GM23338 (cell line): ENCODE measurements at regions not wholly inside any gene's neighbourhood (a gene's known extent, or its start where the extent isn't known, plus 50 kb on each side); places are given as distances from the start of the nearest gene placed in this dataset.

ENCODE experiments used
- ATAC-seq: fragments of 200-7000 bp; cut with Tn5 transposase; 3 replicates; pipeline ENCODE4 v1.9.1; 2020
- DNase-seq: peaks from one replicate; pipeline ENCODE4 v3.0.0-alpha.2; 2015; ENCODE audit warnings: low spot score
- H2AFZ ChIP-seq: fragments of 200-600 bp; sonication (generic); 2 replicates; pipeline ENCODE4 v1.8.0; 2016; ENCODE audit warnings: antibody characterized with exemption, mild to moderate bottlenecking, moderate library complexity
- H3F3A ChIP-seq: fragments of 200-600 bp; sonication (generic); replicated peaks from 2 replicates; pipeline ENCODE4 v1.8.0; 2017; ENCODE audit warnings: antibody characterized with exemption, mixed run types, low read depth
- H3K27ac ChIP-seq: fragments of 200-600 bp; sonication (generic); 2 replicates; pipeline ENCODE4 v1.6.1; 2016; ENCODE audit warnings: low read depth
- H3K27me3 ChIP-seq: fragments of 200-600 bp; sonication (generic); 2 replicates; pipeline ENCODE4 v1.8.0; 2016; ENCODE audit warnings: mild to moderate bottlenecking, mixed run types, moderate library complexity; ENCODE audit not compliant: insufficient read depth
- H3K36me3 ChIP-seq: fragments of 200-600 bp; sonication (generic); 2 replicates; pipeline ENCODE4 v1.8.0; 2016; ENCODE audit warnings: mild to moderate bottlenecking; ENCODE audit not compliant: insufficient read depth
- H3K4me1 ChIP-seq: fragments of 200-600 bp; sonication (generic); 2 replicates; pipeline ENCODE4 v1.8.0; 2016; ENCODE audit warnings: mild to moderate bottlenecking, moderate library complexity; ENCODE audit not compliant: insufficient read depth
- H3K4me2 ChIP-seq: fragments of 200-600 bp; sonication (generic); 2 replicates; pipeline ENCODE4 v1.7.1; 2017; ENCODE audit warnings: mixed run types
- H3K4me3 ChIP-seq: fragments of 200-600 bp; sonication (generic); 2 replicates; pipeline ENCODE4 v1.6.1; 2016; ENCODE audit warnings: mixed run types
- H3K79me2 ChIP-seq: fragments of 200-600 bp; sonication (generic); replicated peaks from 2 replicates; pipeline ENCODE4 v1.8.0; 2017; ENCODE audit warnings: mild to moderate bottlenecking; ENCODE audit not compliant: insufficient read depth
- H3K9me2 ChIP-seq: fragments of 200-600 bp; sonication (generic); 2 replicates; pipeline ENCODE4 v1.8.0; 2017; ENCODE audit not compliant: insufficient read depth
- H4K20me1 ChIP-seq: fragments of 200-600 bp; sonication (generic); replicated peaks from 2 replicates; pipeline ENCODE4 v1.8.0; 2017; ENCODE audit warnings: mild to moderate bottlenecking; ENCODE audit not compliant: insufficient read depth
- H3K27ac Mint-ChIP-seq: 2 replicates; pipeline ENCODE4 v1.8.0; 2020; ENCODE audit warnings: inconsistent platforms, mild to moderate bottlenecking, moderate library complexity, mixed read lengths
- H3K27me3 Mint-ChIP-seq: 3 replicates; pipeline ENCODE4 v1.8.0; 2022; ENCODE audit warnings: low read depth, mild to moderate bottlenecking, moderate library complexity, mixed read lengths, inconsistent platforms; ENCODE audit not compliant: insufficient read depth, poor library complexity
- H3K36me3 Mint-ChIP-seq: 3 replicates; pipeline ENCODE4 v1.8.0; 2021; ENCODE audit warnings: low read depth, mild to moderate bottlenecking, inconsistent platforms, moderate library complexity, mixed read lengths
- H3K4me1 Mint-ChIP-seq: 3 replicates; pipeline ENCODE4 v1.8.0; 2020; ENCODE audit warnings: mild to moderate bottlenecking, inconsistent platforms, mixed read lengths
- H3K4me3 Mint-ChIP-seq: 3 replicates; pipeline ENCODE4 v1.8.0; 2021; ENCODE audit warnings: moderate library complexity, mild to moderate bottlenecking, inconsistent platforms, mixed read lengths
- H3K9me3 Mint-ChIP-seq: 3 replicates; pipeline ENCODE4 v1.8.0; 2020; ENCODE audit warnings: moderate library complexity, mild to moderate bottlenecking, inconsistent platforms, mixed read lengths
- CTCF ChIP-seq, 2 experiments: fragments of 200-600 bp in 1 of 2; sonication (generic) in 1 of 2; conservative IDR thresholded peaks; 2 replicates each; pipeline versions ENCODE4 v1.5.1 to v1.6.1; 2016 to 2017; ENCODE audit warnings: antibody characterized with exemption in 2 of 2, low read depth in 2 of 2, mild to moderate bottlenecking in 2 of 2, moderate library complexity in 1 of 2
- JUNB ChIP-seq: IDR thresholded peaks from one replicate; pipeline ENCODE4 v1.6.1; 2016; ENCODE audit warnings: antibody characterized with exemption; ENCODE audit not compliant: unreplicated experiment
- POLR2AphosphoS5 ChIP-seq: IDR thresholded peaks from 2 replicates; pipeline ENCODE4 v1.6.1; 2016; ENCODE audit warnings: antibody characterized with exemption, low read depth
- REST ChIP-seq: IDR thresholded peaks from one replicate; pipeline ENCODE4 v1.6.1; 2018; ENCODE audit warnings: antibody characterized with exemption; ENCODE audit not compliant: unreplicated experiment
- STAT1 ChIP-seq: IDR thresholded peaks from one replicate; pipeline ENCODE4 v1.6.1; 2016; ENCODE audit warnings: antibody characterized with exemption; ENCODE audit not compliant: unreplicated experiment
- ZNF114 ChIP-seq: fragments of 250-450 bp; sonication (Bioruptor Pico); IDR thresholded peaks from 2 replicates; pipeline ENCODE4 v1.5.0; 2020; ENCODE audit warnings: mild to moderate bottlenecking, moderate library complexity

- H3K36me3 Mint-ChIP-seq: no peaks in the 10 kb centered on the region
- H3K4me2 ChIP-seq: no peak overlapping the region
- no peak for ATAC-seq
Measured at GRCh38 chr15:84099181-84099580, 136.4 kb upstream of the GOLGA6L4 start.

More at GRCh38 chr15:84099181-84099580, 136.4 kb upstream of the GOLGA6L4 start:
- no peaks in the 10 kb centered on the region for H3F3A ChIP-seq
- no peak overlapping the region for H3K4me3 Mint-ChIP-seq
- no peaks in the 10 kb centered on the region for H3K27me3 ChIP-seq
- TF ChIP-seq REST (no peak), CTCF (conservative IDR thresholded peaks at IDR 0.05; ENCODE audit: low read depth in 2 of 2) (no peak), STAT1 (no peak), POLR2AphosphoS5 (no peak), JUNB (no peak), ZNF114 (CRISPR knock-in tag) (no peak)
- no peaks in the 10 kb centered on the region for H3K9me2 ChIP-seq
- no peaks in the 10 kb centered on the region for H3K9me3 Mint-ChIP-seq
- no peaks in the 10 kb centered on the region for H3K4me1 Mint-ChIP-seq
- no peak overlapping the region for H3K27ac ChIP-seq
- no peak overlapping the region for H3K27ac Mint-ChIP-seq
- H4K20me1 ChIP-seq: no peaks in the 10 kb centered on the region
- no peak overlapping the region for H2AFZ ChIP-seq
- DNase-seq: no peak
- no peaks in the 10 kb centered on the region for H3K4me1 ChIP-seq
- H3K27me3 Mint-ChIP-seq: no peaks in the 10 kb centered on the region
- H3K36me3 ChIP-seq: no peaks in the 10 kb centered on the region
- H3K4me3 ChIP-seq: no peak overlapping the region
- H3K79me2 ChIP-seq: no peaks in the 10 kb centered on the region
